PC-3 (cell line): ENCODE measurements at regions not wholly inside any gene's neighbourhood (a gene's known extent, or its start where the extent isn't known, plus 50 kb on each side); places are given as distances from the start of the nearest gene placed in this dataset.
A peak's percentile ranks its signal among the peaks of the same experiment; 100 is the strongest.

Experiments used
- ATAC-seq: fragments of 200-7000 bp; cut with Tn5 transposase; 2 replicates; pipeline ENCODE4 v1.9.1; 2020; ENCODE audit warnings: mild to moderate bottlenecking, moderate library complexity
- BruUV-seq: library from RNA; stranded (reverse); fragments of 400-500 nt; replicated peaks from 2 replicates; lab custom pipeline; 2021; lab: Mats Ljungman, UMichigan
- CTCF ChIA-PET: fragments of 300-600 bp; sonication (Branson Sonifier 250); formaldehyde crosslinking; loops from one replicate; lab custom pipeline; 2022; ENCODE audit warnings: antibody characterized with exemption; lab: Charles Lee
- POLR2A ChIA-PET: fragments of 300-600 bp; sonication (Branson Sonifier 250); formaldehyde crosslinking; loops from one replicate; lab custom pipeline; 2022; ENCODE audit warnings: antibody characterized with exemption; ENCODE audit not compliant: unreplicated experiment; lab: Charles Lee
- DNase-seq: peaks from one replicate; pipeline ENCODE4 v3.0.0-alpha.2; 2015
- H2AFZ ChIP-seq: fragments of 300-600 bp; sonication (generic); 2 replicates; pipeline ENCODE4 v1.6.0; 2016; ENCODE audit warnings: antibody characterized with exemption, low read length
- H3F3A ChIP-seq: fragments of 300-600 bp; sonication (generic); one replicate; pipeline ENCODE4 v1.6.0; 2017; ENCODE audit warnings: antibody characterized with exemption, low read length, control low read depth, mild to moderate bottlenecking; ENCODE audit not compliant: unreplicated experiment
- H3K27ac ChIP-seq: fragments of 300-600 bp; sonication (generic); 2 replicates; pipeline ENCODE4 v1.5.1; 2016; ENCODE audit warnings: mild to moderate bottlenecking, low read length
- H3K27me3 ChIP-seq: fragments of 300-600 bp; sonication (generic); 2 replicates; pipeline ENCODE4 v1.6.1; 2016; ENCODE audit warnings: low read length, mixed read lengths
- H3K36me3 ChIP-seq: fragments of 300-600 bp; sonication (generic); 2 replicates; pipeline ENCODE4 v1.6.1; 2016; ENCODE audit warnings: low read depth, mixed run types, low read length, mixed read lengths
- H3K4me1 ChIP-seq: fragments of 300-600 bp; sonication (generic); 2 replicates; pipeline ENCODE4 v1.5.1; 2016; ENCODE audit warnings: low read length; ENCODE audit not compliant: insufficient read depth
- H3K4me2 ChIP-seq: fragments of 300-600 bp; sonication (generic); 2 replicates; pipeline ENCODE4 v1.6.0; 2016; ENCODE audit warnings: low read length
- H3K4me3 ChIP-seq: fragments of 300-600 bp; sonication (generic); 2 replicates; pipeline ENCODE4 v1.5.1; 2016; ENCODE audit warnings: mild to moderate bottlenecking, low read length, mixed read lengths
- H3K79me2 ChIP-seq: fragments of 300-600 bp; sonication (generic); 2 replicates; pipeline ENCODE4 v1.6.1; 2017; ENCODE audit warnings: low read length, mixed read lengths
- H3K9ac ChIP-seq: fragments of 300-600 bp; sonication (generic); 2 replicates; pipeline ENCODE4 v1.6.0; 2016; ENCODE audit warnings: mild to moderate bottlenecking, low read length
- H3K9me2 ChIP-seq: fragments of 300-600 bp; sonication (generic); replicated peaks from 2 replicates; pipeline ENCODE4 v1.6.1; 2016; ENCODE audit warnings: mixed run types, low read length, mixed read lengths
- H3K9me3 ChIP-seq: fragments of 300-600 bp; sonication (generic); 2 replicates; pipeline ENCODE4 v1.6.1; 2016; ENCODE audit warnings: low read length, mixed read lengths
- H4K20me1 ChIP-seq: fragments of 300-600 bp; sonication (generic); 2 replicates; pipeline ENCODE4 v1.6.1; 2016; ENCODE audit warnings: low read length, mixed read lengths
- EZH2 ChIP-seq: fragments of 300-600 bp; sonication (generic); IDR thresholded peaks from one replicate; pipeline ENCODE4 v1.6.1; 2017; ENCODE audit warnings: antibody characterized with exemption, mild to moderate bottlenecking, low read length; ENCODE audit not compliant: unreplicated experiment
- EZH2phosphoT487 ChIP-seq: fragments of 300-600 bp; sonication (generic); IDR thresholded peaks from 2 replicates; pipeline ENCODE4 v1.6.1; 2018; ENCODE audit warnings: mild to moderate bottlenecking, antibody characterized with exemption, low read length, borderline replicate concordance
- intact Hi-C: fragments of 100-400 bp; cut with micrococcal nuclease; formaldehyde crosslinking; loops from 2 replicates; pipeline ENCODE4 v1.9.0; 2023
- TF ChIP-seq, protein P1 (sequence below): fragments of 300-600 bp; sonication (generic); conservative IDR thresholded peaks from 2 replicates; pipeline ENCODE4 v1.5.1; 2017; ENCODE audit warnings: antibody characterized with exemption, low read depth, mild to moderate bottlenecking, low read length

DNA sequence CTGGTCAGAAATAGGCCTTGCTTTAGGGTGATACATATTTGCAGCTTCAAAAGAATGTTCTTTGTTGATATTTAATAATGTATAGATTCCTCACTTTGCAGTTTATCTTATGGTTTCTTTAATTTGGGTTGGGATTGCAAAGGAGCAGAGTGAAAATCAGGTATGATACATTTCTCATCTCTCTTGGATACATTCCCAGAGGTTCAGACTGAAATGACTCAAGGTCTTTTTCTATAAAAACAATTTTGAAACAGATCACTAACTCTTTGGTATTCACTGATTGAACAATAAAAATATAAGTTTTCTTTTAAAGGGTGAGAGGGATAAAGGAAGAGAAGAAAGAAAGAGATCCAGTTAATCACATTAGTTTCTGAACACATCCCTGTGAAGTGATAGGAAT is 606.5 kb upstream of the CAMK1G start:
- Histone ChIP-seq H3K4me2 (peak overlapping the region; percentile 61), H4K20me1 (no peaks in the 10 kb centered on the region), H3K27ac (peak overlapping the region; percentile 47), H2AFZ (no peak overlapping the region), H3K27me3 (no peaks in the 10 kb centered on the region), H3K9me2 (no peaks in the 10 kb centered on the region), H3K9ac (no peak overlapping the region), H3F3A (peaks cover 7% of the 10 kb centered on the region), H3K4me3 (peak overlapping the region; percentile 0; the same call in 1 of the 2 replicates), H3K36me3 (no peaks in the 10 kb centered on the region), H3K79me2 (no peaks in the 10 kb centered on the region), H3K9me3 (no peaks in the 10 kb centered on the region), H3K4me1 (peaks cover 50% of the 10 kb centered on the region)
- ATAC-seq (peak; percentile 70), DNase-seq (peak; percentile 88)
- no TSS peak for BruUV-seq
- ChIA-PET POLR2A (no interaction called here), CTCF (interaction anchor here (0.5 kb wide), 1 partner anchor 23 kb away, joined by 3 read pairs; no protein-coding TSS in a partner anchor)
- TF ChIP-seq EZH2phosphoT487 (no peak), EZH2 (no peak)
- TF ChIP-seq, protein P1, sequence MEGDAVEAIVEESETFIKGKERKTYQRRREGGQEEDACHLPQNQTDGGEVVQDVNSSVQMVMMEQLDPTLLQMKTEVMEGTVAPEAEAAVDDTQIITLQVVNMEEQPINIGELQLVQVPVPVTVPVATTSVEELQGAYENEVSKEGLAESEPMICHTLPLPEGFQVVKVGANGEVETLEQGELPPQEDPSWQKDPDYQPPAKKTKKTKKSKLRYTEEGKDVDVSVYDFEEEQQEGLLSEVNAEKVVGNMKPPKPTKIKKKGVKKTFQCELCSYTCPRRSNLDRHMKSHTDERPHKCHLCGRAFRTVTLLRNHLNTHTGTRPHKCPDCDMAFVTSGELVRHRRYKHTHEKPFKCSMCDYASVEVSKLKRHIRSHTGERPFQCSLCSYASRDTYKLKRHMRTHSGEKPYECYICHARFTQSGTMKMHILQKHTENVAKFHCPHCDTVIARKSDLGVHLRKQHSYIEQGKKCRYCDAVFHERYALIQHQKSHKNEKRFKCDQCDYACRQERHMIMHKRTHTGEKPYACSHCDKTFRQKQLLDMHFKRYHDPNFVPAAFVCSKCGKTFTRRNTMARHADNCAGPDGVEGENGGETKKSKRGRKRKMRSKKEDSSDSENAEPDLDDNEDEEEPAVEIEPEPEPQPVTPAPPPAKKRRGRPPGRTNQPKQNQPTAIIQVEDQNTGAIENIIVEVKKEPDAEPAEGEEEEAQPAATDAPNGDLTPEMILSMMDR, result no peak
- intact Hi-C loops, result loop anchor here (2.0 kb wide), 1 partner anchor 48 kb away; no protein-coding TSS in a partner anchor

DNA sequence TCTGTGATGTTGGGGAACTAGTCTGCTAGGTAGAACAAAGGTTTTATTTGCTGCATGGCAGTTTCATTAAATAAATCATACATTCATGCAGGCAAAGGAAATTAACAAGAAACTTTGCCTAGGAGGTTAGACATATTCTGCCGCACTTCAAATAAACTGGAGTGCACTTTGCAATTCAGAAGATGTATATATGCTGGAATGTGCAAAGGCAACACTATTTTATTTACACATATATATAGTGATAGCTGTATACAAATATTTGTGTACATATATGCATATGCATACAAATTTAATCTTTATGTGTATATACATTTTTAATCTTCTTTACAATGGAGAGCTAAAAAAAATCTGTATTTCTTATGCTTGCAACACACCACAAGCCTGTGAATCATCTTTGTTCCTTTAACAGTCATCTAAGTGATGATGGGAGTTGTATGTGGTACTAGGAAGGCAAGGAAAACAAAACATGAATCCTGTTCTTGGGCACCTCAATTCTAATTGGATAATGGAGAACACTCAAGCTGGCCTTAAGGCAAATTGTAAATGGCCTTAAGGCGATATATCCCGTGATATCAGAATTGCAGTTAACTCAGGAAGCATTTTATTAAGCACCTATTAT is 605.8 kb upstream of the CAMK1G start:
- H3K27ac ChIP-seq, result peak overlapping the region; percentile 47
- H3K9ac ChIP-seq, result peak overlapping the region; percentile 1; the same call in 1 of the 2 replicates
- no peaks in the 10 kb centered on the region for H4K20me1 ChIP-seq
- POLR2A ChIA-PET, result no interaction called here
- H3K36me3 ChIP-seq, result no peaks in the 10 kb centered on the region
- H3F3A ChIP-seq, result peaks cover 7% of the 10 kb centered on the region
- no peak overlapping the region for H2AFZ ChIP-seq
- no peak for TF ChIP-seq EZH2
- TF ChIP-seq, protein P1, result no peak
- TF ChIP-seq EZH2phosphoT487, result no peak
- no peaks in the 10 kb centered on the region for H3K9me2 ChIP-seq
- H3K4me1 ChIP-seq, result peaks cover 50% of the 10 kb centered on the region
- intact Hi-C loops, result loop anchor here (2.0 kb wide), 1 partner anchor 49 kb away; no protein-coding TSS in a partner anchor
- peak; percentile 62 for DNase-seq
- peak; percentile 40 for ATAC-seq
- H3K27me3 ChIP-seq, result no peaks in the 10 kb centered on the region
- CTCF ChIA-PET, result interaction anchor here (0.5 kb wide), 1 partner anchor 23 kb away, joined by 3 read pairs; no protein-coding TSS in a partner anchor
- H3K4me3 ChIP-seq, result peak overlapping the region; percentile 0; the same call in 1 of the 2 replicates
- peak overlapping the region; percentile 61 for H3K4me2 ChIP-seq
- no peaks in the 10 kb centered on the region for H3K9me3 ChIP-seq
- H3K79me2 ChIP-seq, result no peaks in the 10 kb centered on the region
- no TSS peak for BruUV-seq

DNA sequence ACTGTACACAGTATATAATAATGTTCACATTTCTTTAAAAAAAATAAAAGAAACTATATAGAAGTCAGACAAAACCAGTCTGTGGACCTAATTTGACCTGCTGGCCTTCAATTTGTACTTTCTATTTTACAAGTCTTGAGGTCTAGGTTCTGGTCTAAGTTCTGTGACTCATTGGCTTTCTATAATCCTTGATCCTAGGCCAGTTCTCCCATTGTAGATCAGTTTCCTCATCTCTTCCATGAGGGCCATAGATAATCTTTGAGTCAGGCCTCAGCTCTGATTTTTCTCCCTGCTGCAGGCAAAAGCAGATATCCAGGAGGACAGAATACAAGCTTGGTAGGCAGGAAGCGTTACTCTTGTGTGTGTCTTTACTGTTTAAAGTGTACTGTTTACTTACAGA is 603.7 kb upstream of the CAMK1G start:
- no peaks in the 10 kb centered on the region for H4K20me1 ChIP-seq
- intact Hi-C loops, result loop anchor here (10.0 kb wide), 1 partner anchor 195 kb away; no protein-coding TSS in a partner anchor
- ATAC-seq (peak; percentile 48), DNase-seq (peak; percentile 72)
- H3F3A ChIP-seq, result peaks cover 7% of the 10 kb centered on the region
- H3K9me3 ChIP-seq, result no peaks in the 10 kb centered on the region
- no peak overlapping the region for H2AFZ ChIP-seq
- POLR2A ChIA-PET, result no interaction called here
- H3K4me1 ChIP-seq, result peaks cover 54% of the 10 kb centered on the region
- no peaks in the 10 kb centered on the region for H3K36me3 ChIP-seq
- CTCF ChIA-PET, result no interaction called here
- no peak overlapping the region for H3K9ac ChIP-seq
- H3K79me2 ChIP-seq, result no peaks in the 10 kb centered on the region
- H3K27me3 ChIP-seq, result no peaks in the 10 kb centered on the region
- TF ChIP-seq EZH2phosphoT487, result no peak
- TF ChIP-seq, protein P1, result no peak
- no peaks in the 10 kb centered on the region for H3K9me2 ChIP-seq
- H3K4me2 ChIP-seq, result no peak overlapping the region
- BruUV-seq, result no TSS peak
- H3K27ac ChIP-seq, result peak overlapping the region; percentile 21
- H3K4me3 ChIP-seq, result no peak overlapping the region
